ENCODE measurements at regions not wholly inside any gene's neighbourhood (a gene's known extent, or its start where the extent isn't known, plus 50 kb on each side); places are given as distances from the start of the nearest gene placed in this dataset.
"Not testable (repeated sequence)": the region's sequence is repeated elsewhere in the genome, so short reads cannot be mapped to it uniquely, and the experiment has no call there.

DNA sequence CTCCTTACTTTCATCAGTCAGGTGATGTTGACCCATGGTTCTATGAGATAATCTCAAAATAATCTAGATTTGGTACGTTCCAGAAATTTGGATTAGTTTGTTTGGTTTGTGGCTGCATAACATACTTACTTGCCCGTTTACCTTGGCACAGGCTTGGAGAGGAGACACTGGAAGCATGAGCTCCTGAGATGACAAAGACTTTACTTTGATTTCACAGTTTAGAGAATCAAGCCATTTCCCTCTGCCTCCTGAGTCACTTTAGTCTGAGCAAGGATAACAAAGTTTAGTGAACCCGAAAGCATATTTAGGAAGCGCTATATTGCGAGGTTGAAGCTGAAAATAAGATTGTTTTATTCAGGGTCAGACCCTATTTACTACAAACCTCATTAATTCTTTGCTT, 643.4 kb downstream of the QKI start:
- Histone ChIP-seq H3K27ac (no peak overlapping the region), H3K4me3 (no peak overlapping the region)
- DNase-seq (ENCODE audit: low spot score) = no peak
- TF ChIP-seq, protein P1, sequence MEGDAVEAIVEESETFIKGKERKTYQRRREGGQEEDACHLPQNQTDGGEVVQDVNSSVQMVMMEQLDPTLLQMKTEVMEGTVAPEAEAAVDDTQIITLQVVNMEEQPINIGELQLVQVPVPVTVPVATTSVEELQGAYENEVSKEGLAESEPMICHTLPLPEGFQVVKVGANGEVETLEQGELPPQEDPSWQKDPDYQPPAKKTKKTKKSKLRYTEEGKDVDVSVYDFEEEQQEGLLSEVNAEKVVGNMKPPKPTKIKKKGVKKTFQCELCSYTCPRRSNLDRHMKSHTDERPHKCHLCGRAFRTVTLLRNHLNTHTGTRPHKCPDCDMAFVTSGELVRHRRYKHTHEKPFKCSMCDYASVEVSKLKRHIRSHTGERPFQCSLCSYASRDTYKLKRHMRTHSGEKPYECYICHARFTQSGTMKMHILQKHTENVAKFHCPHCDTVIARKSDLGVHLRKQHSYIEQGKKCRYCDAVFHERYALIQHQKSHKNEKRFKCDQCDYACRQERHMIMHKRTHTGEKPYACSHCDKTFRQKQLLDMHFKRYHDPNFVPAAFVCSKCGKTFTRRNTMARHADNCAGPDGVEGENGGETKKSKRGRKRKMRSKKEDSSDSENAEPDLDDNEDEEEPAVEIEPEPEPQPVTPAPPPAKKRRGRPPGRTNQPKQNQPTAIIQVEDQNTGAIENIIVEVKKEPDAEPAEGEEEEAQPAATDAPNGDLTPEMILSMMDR (IDR thresholded peaks at IDR 0.05) = no peak

DNA sequence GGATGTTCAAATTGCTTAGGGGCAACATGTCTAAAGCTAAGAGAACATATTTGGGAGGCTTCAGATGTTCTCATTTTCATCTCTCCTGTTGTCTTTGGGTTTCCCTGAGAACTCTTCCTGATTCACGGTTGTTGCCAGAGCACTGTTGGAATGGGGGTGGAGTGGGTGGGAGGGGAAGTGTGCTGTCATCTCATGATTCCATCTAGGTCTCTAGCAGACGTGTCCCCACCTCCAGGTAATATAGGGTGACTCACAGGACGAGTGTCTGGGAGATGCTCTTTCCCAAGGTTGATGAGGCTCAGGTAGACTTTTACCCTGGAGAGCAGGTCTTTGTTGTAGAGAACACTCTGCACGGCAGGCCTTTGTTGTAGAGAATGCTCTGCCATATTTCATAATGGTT, 636.9 kb downstream of the QKI start:
- H3K4me3 ChIP-seq = no peak overlapping the region
- H3K27ac ChIP-seq = no peak overlapping the region
- TF ChIP-seq, protein P1 (IDR thresholded peaks at IDR 0.05) = no peak
- DNase-seq (ENCODE audit: low spot score) = no peak

- H3K27ac ChIP-seq = no peak overlapping the region
- H3K4me3 ChIP-seq = no peak overlapping the region
- DNase-seq (ENCODE audit: low spot score) = no peak
- TF ChIP-seq, protein P1 (IDR thresholded peaks at IDR 0.05) = no peak
These were observed 635.0 kb downstream of the QKI start for GRCh38 chr6:164049517-164049988.

DNA sequence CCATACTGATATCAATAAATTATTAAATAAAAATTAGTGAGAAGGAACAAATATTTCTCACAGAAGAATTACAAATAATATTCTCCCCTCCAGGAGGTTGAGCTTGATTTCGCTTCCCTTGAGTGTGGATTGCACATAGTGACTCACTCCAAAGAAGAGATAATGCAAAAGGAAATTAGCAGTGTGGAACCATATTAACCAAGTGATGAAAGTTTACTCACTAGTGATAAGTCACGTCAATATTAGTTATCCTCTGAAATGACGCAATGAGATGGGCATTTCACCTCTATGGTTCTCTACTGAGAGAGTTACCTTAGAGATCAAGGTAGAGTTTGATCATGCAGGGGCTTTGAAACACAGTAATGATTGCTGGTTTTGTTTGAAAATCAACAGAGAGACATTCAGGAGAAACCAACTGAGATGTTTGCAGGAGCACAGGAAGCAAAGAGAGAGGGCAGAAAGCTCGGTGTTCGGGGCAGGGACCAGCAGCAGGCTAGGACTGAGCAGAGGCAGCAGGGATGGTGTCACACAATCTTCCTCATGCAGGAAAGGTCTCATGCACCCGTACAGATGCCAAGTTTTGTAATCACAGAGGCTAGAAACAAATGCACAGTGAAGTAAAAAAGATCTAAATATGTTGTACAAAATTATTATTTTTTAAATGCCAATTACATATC, 634.5 kb downstream of the QKI start:
- TF ChIP-seq, protein P1 (IDR thresholded peaks at IDR 0.05) = no peak

GRCh38 chr6:164045082-164045481, 630.6 kb downstream of the QKI start:
- DNase-seq (ENCODE audit: low spot score) = no peak
- TF ChIP-seq, protein P1 (IDR thresholded peaks at IDR 0.05) = no peak
- no peak overlapping the region for H3K4me3 ChIP-seq
- no peak overlapping the region for H3K27ac ChIP-seq

More for the DNA sequence above, 634.5 kb downstream of the QKI start:
- no peak for DNase-seq (ENCODE audit: low spot score)
- Histone ChIP-seq H3K4me3 (no peak overlapping the region), H3K27ac (no peak overlapping the region)

DNA sequence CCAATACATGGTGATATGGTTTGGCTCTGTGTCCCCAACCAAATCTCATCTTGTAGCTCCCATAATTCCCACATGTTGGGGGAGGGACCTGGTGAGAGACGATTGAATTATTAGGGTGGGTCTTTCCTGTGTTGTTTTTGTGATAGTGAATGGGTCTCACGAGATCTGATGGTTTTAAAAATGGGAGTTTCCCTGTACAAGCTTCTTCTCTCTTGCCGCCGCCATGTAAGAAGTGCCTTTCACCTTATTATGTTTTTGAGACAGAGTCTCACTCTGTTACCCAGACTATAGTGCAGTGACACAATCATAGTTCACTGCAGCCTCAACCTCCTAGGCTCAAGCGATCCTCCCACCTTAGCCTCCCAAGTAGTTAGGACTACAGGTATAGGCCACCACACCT, 629.1 kb downstream of the QKI start:
- not testable (repeated sequence) for H3K27ac ChIP-seq; DNase-seq (ENCODE audit: low spot score); H3K4me3 ChIP-seq

DNA sequence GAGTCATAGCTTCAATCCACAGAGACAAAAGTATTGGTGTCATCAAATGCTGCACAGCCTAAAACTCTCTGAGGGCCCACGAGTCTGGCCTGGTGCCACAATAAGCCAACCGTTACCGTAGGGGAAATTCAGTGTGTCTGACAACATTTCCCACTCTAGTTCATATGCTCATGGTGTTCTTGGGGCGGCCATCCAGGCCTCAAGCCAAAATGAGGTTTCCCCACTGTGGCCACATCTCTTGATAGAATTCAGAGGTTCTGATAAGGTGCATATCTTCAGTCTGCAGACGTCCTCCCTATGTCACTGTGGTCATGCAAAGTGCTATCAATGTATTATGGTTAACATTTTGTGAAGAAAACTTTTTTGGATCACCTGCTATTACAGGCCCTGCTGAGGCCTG, 627.7 kb downstream of the QKI start:
- TF ChIP-seq, protein P1 (IDR thresholded peaks at IDR 0.05) = no peak
- Histone ChIP-seq H3K4me3 (no peak overlapping the region), H3K27ac (no peak overlapping the region)
- no peak for DNase-seq (ENCODE audit: low spot score)
